Peyer's patch (tissue), 4 donors: ENCODE measurements at regions not wholly inside any gene's neighbourhood (a gene's known extent, or its start where the extent isn't known, plus 50 kb on each side); places are given as distances from the start of the nearest gene placed in this dataset.
"Not testable (repeated sequence)": the region's sequence is repeated elsewhere in the genome, so short reads cannot be mapped to it uniquely, and the experiment has no call there.

Experiments
- DNase-seq, 3 donors: peaks; one replicate each; pipeline ENCODE4 v3.0.0-alpha.2; 2017 to 2019
- H3K27ac ChIP-seq, 4 donors: fragments of 200-600 bp; sonication (generic); one replicate each; pipeline ENCODE4 v1.5.1; 2016 to 2019
- H3K27me3 ChIP-seq, 2 donors: fragments of 200-600 bp; sonication (generic); one replicate each; pipeline ENCODE4 v1.5.1; 2019
- H3K36me3 ChIP-seq, 3 donors: fragments of 200-600 bp; sonication (generic); one replicate each; pipeline ENCODE4 v1.5.1; 2016 to 2019
- H3K4me1 ChIP-seq, 4 donors: fragments of 200-600 bp; sonication (generic); one replicate each; pipeline ENCODE4 v1.5.1; 2016 to 2019
- H3K4me3 ChIP-seq, 4 donors: fragments of 200-600 bp; sonication (generic); 1 replicate in 3 of 4; 2 replicates in 1 of 4; pipeline ENCODE4 v1.5.1; 2016 to 2019; ENCODE audit warnings: mild to moderate bottlenecking in 1 of 4
- H3K9me3 ChIP-seq, 4 donors: fragments of 200-600 bp; sonication (generic); one replicate each; pipeline ENCODE4 v1.5.1; 2016 to 2019; ENCODE audit warnings: mild to moderate bottlenecking in 1 of 4
- POLR2A ChIP-seq, 2 donors: fragments of 450-650 bp; IDR thresholded peaks; one replicate each; pipeline ENCODE4 v1.5.1; 2017; ENCODE audit warnings: antibody characterized with exemption in 2 of 2, mild to moderate bottlenecking in 2 of 2, moderate library complexity in 2 of 2
- TF ChIP-seq, protein P1 (sequence below), 6 experiments: fragments of 450-650 bp in 4 of 6; fragments of 200-600 bp in 2 of 6; sonication (generic) in 1 of 6; IDR thresholded peaks; one replicate each; pipeline ENCODE4 v1.5.1; 2017 to 2019; ENCODE audit warnings: antibody characterized with exemption in 6 of 6, mild to moderate bottlenecking in 3 of 6, moderate library complexity in 1 of 6

DNA sequence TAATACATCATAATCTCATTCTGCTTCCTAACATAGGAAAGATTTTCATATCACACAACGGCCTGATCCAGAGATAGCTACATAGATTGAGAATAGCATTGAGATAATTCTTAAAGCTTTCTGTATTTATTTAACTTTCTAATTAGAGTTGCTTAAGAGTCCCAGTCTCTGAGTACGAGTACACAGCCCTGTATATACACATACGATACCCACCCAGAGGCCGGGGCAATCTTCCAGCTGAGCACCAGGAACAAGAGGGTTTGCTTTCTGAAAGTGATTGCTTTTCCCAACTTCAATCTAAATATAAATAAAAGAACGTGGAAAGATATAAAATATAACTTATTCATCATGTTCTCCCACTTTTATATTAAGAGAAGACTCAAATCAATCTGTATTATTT, 313.8 kb downstream of the COL12A1 start:
- DNase-seq, result no peak
- no peak overlapping the region for H3K27ac ChIP-seq
- H3K4me1 ChIP-seq, result no peaks in the 10 kb centered on the region
- H3K36me3 ChIP-seq, result no peaks in the 10 kb centered on the region
- no peaks in the 10 kb centered on the region for H3K9me3 ChIP-seq
- TF ChIP-seq, protein P1, sequence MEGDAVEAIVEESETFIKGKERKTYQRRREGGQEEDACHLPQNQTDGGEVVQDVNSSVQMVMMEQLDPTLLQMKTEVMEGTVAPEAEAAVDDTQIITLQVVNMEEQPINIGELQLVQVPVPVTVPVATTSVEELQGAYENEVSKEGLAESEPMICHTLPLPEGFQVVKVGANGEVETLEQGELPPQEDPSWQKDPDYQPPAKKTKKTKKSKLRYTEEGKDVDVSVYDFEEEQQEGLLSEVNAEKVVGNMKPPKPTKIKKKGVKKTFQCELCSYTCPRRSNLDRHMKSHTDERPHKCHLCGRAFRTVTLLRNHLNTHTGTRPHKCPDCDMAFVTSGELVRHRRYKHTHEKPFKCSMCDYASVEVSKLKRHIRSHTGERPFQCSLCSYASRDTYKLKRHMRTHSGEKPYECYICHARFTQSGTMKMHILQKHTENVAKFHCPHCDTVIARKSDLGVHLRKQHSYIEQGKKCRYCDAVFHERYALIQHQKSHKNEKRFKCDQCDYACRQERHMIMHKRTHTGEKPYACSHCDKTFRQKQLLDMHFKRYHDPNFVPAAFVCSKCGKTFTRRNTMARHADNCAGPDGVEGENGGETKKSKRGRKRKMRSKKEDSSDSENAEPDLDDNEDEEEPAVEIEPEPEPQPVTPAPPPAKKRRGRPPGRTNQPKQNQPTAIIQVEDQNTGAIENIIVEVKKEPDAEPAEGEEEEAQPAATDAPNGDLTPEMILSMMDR (IDR thresholded peaks at IDR 0.05), result no peak
- TF ChIP-seq POLR2A (IDR thresholded peaks at IDR 0.05), result no peak
- H3K4me3 ChIP-seq, result no peak overlapping the region
- no peaks in the 10 kb centered on the region for H3K27me3 ChIP-seq

DNA sequence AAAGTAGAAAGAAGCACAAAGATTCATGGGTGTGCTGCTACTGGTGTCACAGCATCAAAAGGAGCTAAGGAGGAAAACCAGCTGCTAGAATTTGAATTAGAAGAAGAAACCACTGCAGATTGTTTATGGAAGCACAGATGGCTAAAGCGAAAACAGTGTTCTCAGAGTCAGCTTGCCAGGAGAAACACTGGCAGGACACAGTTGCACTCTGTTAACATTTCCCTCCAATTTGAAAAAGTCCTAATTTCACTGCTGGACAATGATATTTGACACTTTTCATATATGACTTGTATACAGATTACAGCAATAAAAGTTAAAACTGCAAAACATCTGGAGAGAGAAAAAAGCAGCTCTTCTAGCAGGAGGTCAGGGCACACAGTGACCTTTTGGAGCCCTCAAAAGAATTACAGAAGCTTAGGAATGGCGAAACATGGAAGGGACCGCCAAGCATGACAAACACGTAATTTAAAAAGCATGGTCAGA, 314.5 kb downstream of the COL12A1 start:
- Histone ChIP-seq H3K4me1 (no peaks in the 10 kb centered on the region), H3K9me3 (no peaks in the 10 kb centered on the region), H3K27me3 (no peaks in the 10 kb centered on the region), H3K4me3 (no peak overlapping the region), H3K27ac (no peak overlapping the region), H3K36me3 (no peaks in the 10 kb centered on the region)
- DNase-seq, result no peak
- no peak for TF ChIP-seq POLR2A (IDR thresholded peaks at IDR 0.05)
- TF ChIP-seq, protein P1 (IDR thresholded peaks at IDR 0.05), result no peak

DNA sequence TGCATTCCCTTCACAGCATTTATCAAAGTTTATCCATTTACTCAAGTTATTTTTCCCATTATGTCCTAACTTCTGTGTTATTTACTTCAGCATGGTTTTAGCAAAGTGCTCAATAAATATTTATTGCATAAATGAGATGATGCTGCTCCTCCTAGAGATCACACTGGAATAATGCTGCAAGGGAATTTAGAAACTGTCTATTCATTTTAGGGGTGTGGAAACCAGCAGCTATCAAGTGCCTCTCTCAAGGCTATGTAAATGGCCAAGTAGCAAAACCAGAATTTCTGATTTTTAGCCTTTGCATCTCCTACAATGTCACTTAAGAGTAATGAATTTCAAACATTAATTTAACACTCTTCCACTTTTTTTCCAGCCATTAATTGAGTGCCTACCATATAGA, 316.2 kb downstream of the COL12A1 start:
- H3K4me1 ChIP-seq, result no peaks in the 10 kb centered on the region
- no peaks in the 10 kb centered on the region for H3K9me3 ChIP-seq
- TF ChIP-seq, protein P1 (IDR thresholded peaks at IDR 0.05), result no peak
- TF ChIP-seq POLR2A (IDR thresholded peaks at IDR 0.05), result no peak
- H3K27me3 ChIP-seq, result no peaks in the 10 kb centered on the region
- no peak for DNase-seq
- no peak overlapping the region for H3K4me3 ChIP-seq
- H3K36me3 ChIP-seq, result no peaks in the 10 kb centered on the region
- H3K27ac ChIP-seq, result no peak overlapping the region

DNA sequence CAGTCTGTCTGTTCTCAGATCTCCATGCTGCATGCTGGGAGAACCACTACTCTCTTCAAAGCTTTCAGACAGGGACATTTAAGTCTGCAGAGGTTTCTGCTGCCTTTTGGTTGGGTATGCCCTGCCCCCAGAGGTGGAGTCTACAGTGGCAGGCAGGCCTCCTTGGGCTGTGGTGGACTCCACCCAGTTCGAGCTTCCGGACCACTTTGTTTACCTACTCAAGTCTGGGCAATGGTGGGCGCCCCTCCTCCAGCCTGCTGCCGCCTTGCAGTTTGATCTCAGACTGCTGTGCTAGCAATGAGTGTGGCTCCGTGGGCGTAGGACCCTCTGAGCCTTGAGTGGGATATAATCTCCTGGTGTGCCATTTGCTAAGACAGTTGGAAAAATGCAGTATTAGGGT, 317.1 kb downstream of the COL12A1 start:
- not testable (repeated sequence) for H3K4me3 ChIP-seq, H3K27me3 ChIP-seq, H3K36me3 ChIP-seq, H3K9me3 ChIP-seq, H3K4me1 ChIP-seq, H3K27ac ChIP-seq, DNase-seq

DNA sequence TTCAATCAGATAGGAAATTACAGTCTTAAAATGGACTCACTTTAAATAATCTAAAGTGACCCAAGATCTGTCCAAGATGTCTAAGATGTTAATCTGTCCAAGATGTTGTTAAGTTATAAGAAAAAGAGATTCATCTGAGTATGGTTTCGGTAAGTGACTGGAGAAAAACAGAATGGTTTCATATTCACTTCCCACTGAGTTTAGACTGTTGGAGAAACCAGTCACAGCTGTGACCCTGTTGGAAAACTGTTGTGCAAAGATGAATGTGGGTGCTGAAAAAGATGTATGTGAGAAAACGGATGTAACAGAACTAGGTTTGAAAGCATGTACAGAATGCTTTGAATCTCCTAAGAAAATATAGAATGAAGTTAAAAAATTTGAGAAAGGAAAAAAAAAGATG, 325.9 kb downstream of the COL12A1 start:
- TF ChIP-seq POLR2A (IDR thresholded peaks at IDR 0.05), result no peak
- TF ChIP-seq, protein P1 (IDR thresholded peaks at IDR 0.05), result no peak
- Histone ChIP-seq H3K9me3 (no peaks in the 10 kb centered on the region), H3K27ac (no peak overlapping the region), H3K36me3 (no peaks in the 10 kb centered on the region), H3K4me3 (no peak overlapping the region), H3K4me1 (no peaks in the 10 kb centered on the region), H3K27me3 (no peaks in the 10 kb centered on the region)
- DNase-seq, result no peak

DNA sequence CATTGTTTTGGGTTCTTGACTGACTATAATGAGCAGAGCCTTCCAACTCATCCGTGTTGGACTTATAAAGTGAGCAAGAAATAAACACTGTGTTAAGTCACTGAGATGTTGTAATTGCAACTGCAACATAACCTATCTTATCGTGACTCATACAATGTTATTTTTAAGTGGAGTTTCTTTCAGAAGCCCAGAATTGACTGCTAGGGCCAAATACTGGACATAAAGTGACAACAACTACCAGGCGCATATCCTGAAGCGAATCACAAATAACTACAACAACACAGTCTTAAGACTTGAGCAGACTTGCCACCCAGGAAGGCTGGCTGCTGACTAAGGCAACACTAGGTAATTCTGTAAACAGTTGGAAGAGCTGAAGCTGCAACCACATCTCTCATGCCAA, 326.6 kb downstream of the COL12A1 start:
- Histone ChIP-seq H3K4me1 (no peaks in the 10 kb centered on the region), H3K36me3 (no peaks in the 10 kb centered on the region), H3K4me3 (no peak overlapping the region), H3K27ac (no peak overlapping the region), H3K9me3 (no peaks in the 10 kb centered on the region), H3K27me3 (no peaks in the 10 kb centered on the region)
- TF ChIP-seq, protein P1 (IDR thresholded peaks at IDR 0.05), result no peak
- TF ChIP-seq POLR2A (IDR thresholded peaks at IDR 0.05), result no peak
- no peak for DNase-seq
